ENCODE measurements at regions not wholly inside any gene's neighbourhood (a gene's known extent, or its start where the extent isn't known, plus 50 kb on each side); places are given as distances from the start of the nearest gene placed in this dataset.

GRCh38 chr13:48162217-48162616, 67.3 kb upstream of the MED4 start:
- no peak for DNase-seq (ENCODE audit: low read depth, low spot score)
- Histone ChIP-seq H3K79me2 (ENCODE audit: control insufficient read depth, insufficient read depth, low read length) (no peaks in the 10 kb centered on the region), H3K9ac (replicated peaks; ENCODE audit: extremely low read depth, insufficient read depth, low read length) (no peak overlapping the region), H3K27ac (ENCODE audit: insufficient read depth, low read depth, low read length) (no peak overlapping the region), H3K9me3 (replicated peaks; ENCODE audit: control insufficient read depth, insufficient read depth, low read length) (no peaks in the 10 kb centered on the region), H3K36me3 (ENCODE audit: control insufficient read depth in 2 of 2, extremely low read depth in 1 of 2, insufficient read depth in 2 of 2, low read length in 2 of 2) (no peaks in the 10 kb centered on the region), H3K4me3 (replicated peaks in 1 of 3; ENCODE audit: insufficient read depth in 1 of 3, low read depth in 1 of 3, low read length in 3 of 3) (no peak overlapping the region), H2AFZ (ENCODE audit: low read depth, low read length) (no peak overlapping the region), H3K27me3 (ENCODE audit: control insufficient read depth in 2 of 2, insufficient read depth in 2 of 2, low read length in 2 of 2) (peaks cover 4 to 5% of the 10 kb centered on the region in 2 experiments), H3K9me1 (replicated peaks; ENCODE audit: control insufficient read depth, extremely low read depth, insufficient read depth, low read length) (no peaks in the 10 kb centered on the region), H3K4me2 (ENCODE audit: insufficient read depth, low read length) (no peak overlapping the region), H4K20me1 (replicated peaks; ENCODE audit: control insufficient read depth, extremely low read depth, insufficient read depth, low read length) (no peaks in the 10 kb centered on the region), H3K4me1 (ENCODE audit: control insufficient read depth, extremely low read depth, insufficient read depth, low read length) (peaks cover 15% of the 10 kb centered on the region)
- ChIA-PET POLR2A (no interaction called here), CTCF (interaction anchor here (0.9 to 1.7 kb wide), 4 partner anchors 9 to 70 kb away, joined by 3 to 4 read pairs (median 4); partner anchors contain the start of gene ITM2B)
- dilution Hi-C loops (cut with MboI; ENCODE audit: extremely low pct_ligation_motif_present, low sequenced_read_pairs) (no loop called here), intact Hi-C loops (cut with micrococcal nuclease) (no loop called here)
- FAIRE-seq = no peak
- no TSS peak for BruUV-seq (replicated peaks)
- TF ChIP-seq FOS (IDR thresholded peaks at IDR 0.05; ENCODE audit: borderline replicate concordance, insufficient read depth, low read length) (no peak), MYC (IDR thresholded peaks at IDR 0.05; ENCODE audit: low read depth, low read length) (no peak), GATA2 (IDR thresholded peaks at IDR 0.05; ENCODE audit: insufficient read depth, insufficient read length, low read depth, low read length) (no peak), CTCF (IDR thresholded peaks at IDR 0.05; ENCODE audit: extremely low read depth in 1 of 2, insufficient read depth in 1 of 2, low read depth in 1 of 2, low read length in 2 of 2) (no peak), JUN (IDR thresholded peaks at IDR 0.05; ENCODE audit: borderline replicate concordance, insufficient read depth, insufficient read length, low read depth) (no peak), POLR2AphosphoS5 (IDR thresholded peaks at IDR 0.05; ENCODE audit: insufficient read depth, low read depth, low read length) (no peak), POLR2A (IDR thresholded peaks at IDR 0.05; ENCODE audit: low read depth, low read length) (no peak), EZH2 (IDR thresholded peaks at IDR 0.05; ENCODE audit: borderline replicate concordance, low read depth, low read length, severe bottlenecking) (no peak), MAX (IDR thresholded peaks at IDR 0.05; ENCODE audit: insufficient read depth, insufficient read length) (no peak)
